H9 (cell line): ENCODE measurements at regions not wholly inside any gene's neighbourhood (a gene's known extent, or its start where the extent isn't known, plus 50 kb on each side); places are given as distances from the start of the nearest gene placed in this dataset.

ENCODE experiments used
- DNase-seq: peaks from one replicate; pipeline ENCODE4 v3.0.0-alpha.2; 2017
- H2AFZ ChIP-seq: one replicate; pipeline ENCODE4 v1.6.1; 2013; ENCODE audit warnings: mild to moderate bottlenecking, low read length, control low read depth, moderate library complexity
- H2AK5ac ChIP-seq: 2 replicates; pipeline ENCODE4 v1.6.1; 2013; ENCODE audit warnings: low read length, control low read depth, mixed read lengths; ENCODE audit not compliant: insufficient read length
- H2BK120ac ChIP-seq: one replicate; pipeline ENCODE4 v1.6.1; 2013; ENCODE audit warnings: low read depth, mild to moderate bottlenecking, low read length, control low read depth, inconsistent platforms; ENCODE audit not compliant: poor library complexity, severe bottlenecking
- H2BK12ac ChIP-seq: 2 replicates; pipeline ENCODE4 v1.6.1; 2013; ENCODE audit warnings: low read length, control low read depth, mixed read lengths, low read depth; ENCODE audit not compliant: insufficient read length
- H2BK15ac ChIP-seq: 2 replicates; pipeline ENCODE4 v1.6.1; 2013; ENCODE audit warnings: low read depth, low read length, control low read depth
- H2BK20ac ChIP-seq: one replicate; pipeline ENCODE4 v1.6.1; 2013; ENCODE audit warnings: low read depth, mild to moderate bottlenecking, low read length, control low read depth, inconsistent platforms; ENCODE audit not compliant: poor library complexity, severe bottlenecking
- H2BK5ac ChIP-seq: 2 replicates; pipeline ENCODE4 v1.6.1; 2013; ENCODE audit warnings: low read length, control low read depth, mixed read lengths; ENCODE audit not compliant: insufficient read length
- H3K14ac ChIP-seq: 2 replicates; pipeline ENCODE4 v1.6.1; 2013; ENCODE audit warnings: low read length, control low read depth; ENCODE audit not compliant: insufficient read depth
- H3K18ac ChIP-seq: 2 replicates; pipeline ENCODE4 v1.6.1; 2013; ENCODE audit warnings: low read depth, mild to moderate bottlenecking, mixed read lengths, low read length, control low read depth; ENCODE audit not compliant: insufficient read length
- H3K23ac ChIP-seq: 2 replicates; pipeline ENCODE4 v1.6.1; 2013; ENCODE audit warnings: low read length, control low read depth, mixed read lengths, low read depth; ENCODE audit not compliant: insufficient read length
- H3K23me2 ChIP-seq: 2 replicates; pipeline ENCODE4 v1.6.1; 2013; ENCODE audit warnings: low read depth, mild to moderate bottlenecking, mixed read lengths, low read length, control low read depth; ENCODE audit not compliant: insufficient read length, poor library complexity, severe bottlenecking
- H3K27ac ChIP-seq: 2 replicates; pipeline ENCODE4 v1.5.1; 2013; ENCODE audit warnings: low read length, control low read depth, mixed read lengths, low read depth; ENCODE audit not compliant: insufficient read length
- H3K27me3 ChIP-seq: 2 replicates; pipeline ENCODE4 v1.6.1; 2013; ENCODE audit warnings: low read length, control low read depth, inconsistent platforms; ENCODE audit not compliant: insufficient read depth
- H3K4ac ChIP-seq: 2 replicates; pipeline ENCODE4 v1.6.1; 2013; ENCODE audit warnings: low read depth, mild to moderate bottlenecking, control low read depth, inconsistent platforms, low read length, moderate library complexity
- H3K4me1 ChIP-seq: 2 replicates; pipeline ENCODE4 v1.6.1; 2013; ENCODE audit warnings: low read length, control low read depth, inconsistent platforms; ENCODE audit not compliant: insufficient read depth
- H3K4me2 ChIP-seq: 2 replicates; pipeline ENCODE4 v1.6.1; 2013; ENCODE audit warnings: low read length, control low read depth, mixed read lengths; ENCODE audit not compliant: insufficient read length, insufficient read depth
- H3K56ac ChIP-seq: 2 replicates; pipeline ENCODE4 v1.6.1; 2013; ENCODE audit warnings: low read depth, mild to moderate bottlenecking, mixed read lengths, low read length, control low read depth; ENCODE audit not compliant: insufficient read length
- H3K79me1 ChIP-seq: 2 replicates; pipeline ENCODE4 v1.6.1; 2013; ENCODE audit warnings: low read depth, mild to moderate bottlenecking, moderate library complexity, low read length, control low read depth, inconsistent platforms; ENCODE audit not compliant: insufficient read depth, poor library complexity, severe bottlenecking
- H3K79me2 ChIP-seq: 2 replicates; pipeline ENCODE4 v1.6.1; 2013; ENCODE audit warnings: low read length, control low read depth, inconsistent platforms; ENCODE audit not compliant: insufficient read depth
- H3K9ac ChIP-seq: 2 replicates; pipeline ENCODE4 v1.6.1; 2013; ENCODE audit warnings: low read length, control low read depth, mixed read lengths; ENCODE audit not compliant: insufficient read length; ENCODE audit errors: extremely low read depth
- H3K9me3 ChIP-seq: one replicate; pipeline ENCODE4 v1.6.1; 2013; ENCODE audit warnings: low read depth, low read length, inconsistent platforms; ENCODE audit not compliant: control insufficient read depth
- H3T11ph ChIP-seq: one replicate; pipeline ENCODE4 v1.6.1; 2013; ENCODE audit warnings: mild to moderate bottlenecking, low read length, control low read depth, inconsistent platforms
- H4K20me1 ChIP-seq: one replicate; pipeline ENCODE4 v1.6.1; 2013; ENCODE audit not compliant: control insufficient read depth, insufficient read length, insufficient read depth
- H4K5ac ChIP-seq: 2 replicates; pipeline ENCODE4 v1.6.1; 2013; ENCODE audit warnings: low read depth, mild to moderate bottlenecking, mixed read lengths, low read length, control low read depth; ENCODE audit not compliant: insufficient read length
- H4K8ac ChIP-seq: replicated peaks from 2 replicates; pipeline ENCODE4 v1.6.1; 2013; ENCODE audit warnings: low read length, control low read depth, mixed read lengths, low read depth; ENCODE audit not compliant: insufficient read length
- H4K91ac ChIP-seq: 2 replicates; pipeline ENCODE4 v1.6.1; 2013; ENCODE audit warnings: low read depth, mild to moderate bottlenecking, moderate library complexity, mixed read lengths, low read length, control low read depth; ENCODE audit not compliant: insufficient read length
- H3K27ac Mint-ChIP-seq, 3 experiments: 2 replicates in 2 of 3; 3 replicates in 1 of 3; pipeline ENCODE4 v1.8.0; 2020 to 2021; ENCODE audit warnings: mixed read lengths in 3 of 3, mild to moderate bottlenecking in 1 of 3, moderate library complexity in 1 of 3
- H3K27me3 Mint-ChIP-seq: 2 replicates; pipeline ENCODE4 v1.8.0; 2021; ENCODE audit warnings: low read depth, mild to moderate bottlenecking, moderate library complexity, mixed read lengths
- H3K36me3 Mint-ChIP-seq, 3 experiments: 2 replicates in 2 of 3; 3 replicates in 1 of 3; pipeline ENCODE4 v1.8.0; 2020 to 2021; ENCODE audit warnings: low read depth in 3 of 3, mixed read lengths in 3 of 3; ENCODE audit not compliant: insufficient read depth in 1 of 3
- H3K4me1 Mint-ChIP-seq, 2 experiments: 2 replicates each; pipeline ENCODE4 v1.8.0; 2020; ENCODE audit warnings: mixed read lengths in 2 of 2
- H3K4me3 Mint-ChIP-seq, 2 experiments: 2 replicates in 1 of 2; 3 replicates in 1 of 2; pipeline ENCODE4 v1.8.0; 2020 to 2021; ENCODE audit warnings: mild to moderate bottlenecking in 2 of 2, mixed read lengths in 2 of 2, moderate library complexity in 1 of 2
- H3K9me3 Mint-ChIP-seq, 2 experiments: 2 replicates in 1 of 2; 3 replicates in 1 of 2; pipeline ENCODE4 v1.8.0; 2020; ENCODE audit warnings: mild to moderate bottlenecking in 2 of 2, mixed read lengths in 2 of 2, moderate library complexity in 1 of 2
- CTCF ChIP-seq: fragments of 200-600 bp; sonication (generic); conservative IDR thresholded peaks from 3 replicates; pipeline ENCODE4 v1.8.0; 2021; ENCODE audit warnings: antibody characterized with exemption, mild to moderate bottlenecking
- WGBS: extraction: QIAGEN DNeasy Blood & Tissue Kit; methylation state at CpG from one replicate; pipeline ENCODE4 v1.1.7; 2013; ENCODE audit warnings: missing lambda C conversion rate, low lambda C conversion rate, mixed read lengths; ENCODE audit not compliant: insufficient read length; ENCODE audit errors: extremely low coverage; 5-methylcytosine and 5-hydroxymethylcytosine counted together

DNA sequence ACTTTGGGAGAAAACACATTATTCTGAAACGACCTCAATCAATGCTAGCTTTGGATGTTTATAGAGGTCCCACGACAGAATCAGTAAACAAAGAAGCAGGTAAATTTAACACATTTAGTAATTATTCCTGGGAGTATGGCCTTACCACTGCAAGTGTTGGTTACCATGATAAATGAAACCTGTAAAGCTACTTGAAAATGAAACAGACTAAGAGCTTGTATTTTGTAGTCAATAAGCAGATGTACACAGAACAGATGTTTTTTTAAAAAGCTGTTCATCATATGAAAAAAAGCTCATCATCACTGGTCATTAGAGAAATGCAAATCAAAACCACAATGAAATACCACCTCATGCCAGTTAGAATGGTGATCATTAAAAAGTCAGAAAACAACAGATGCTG is 295.3 kb upstream of the XYLT1 start:
- H4K91ac ChIP-seq = no peak overlapping the region
- H3K23ac ChIP-seq = no peak overlapping the region
- no peak overlapping the region for H3K14ac ChIP-seq
- no peaks in the 10 kb centered on the region for H3K23me2 ChIP-seq
- H2BK12ac ChIP-seq = no peak overlapping the region
- no peak overlapping the region for H3K18ac ChIP-seq
- no CpG with 5 or more reads among the region's 2 CpGs for whole genome bisulfite sequencing
- H2AFZ ChIP-seq = no peak overlapping the region
- H3K4ac ChIP-seq = no peak overlapping the region
- no peak overlapping the region for H3K9ac ChIP-seq
- H3K4me3 Mint-ChIP-seq = no peak overlapping the region
- no peak overlapping the region for H2BK20ac ChIP-seq
- H2BK5ac ChIP-seq = no peak overlapping the region
- TF ChIP-seq CTCF = no peak
- H2BK15ac ChIP-seq = no peak overlapping the region
- no peaks in the 10 kb centered on the region for H3K79me1 ChIP-seq
- no peaks in the 10 kb centered on the region for H3K9me3 ChIP-seq
- H3K9me3 Mint-ChIP-seq = peaks cover 2 to 5% of the 10 kb centered on the region in 2 experiments; a peak in 4 of 5 replicates
- H3K27ac Mint-ChIP-seq = no peak overlapping the region
- no peak overlapping the region for H3T11ph ChIP-seq
- no peaks in the 10 kb centered on the region for H3K4me1 ChIP-seq
- no peaks in the 10 kb centered on the region for H3K27me3 Mint-ChIP-seq
- peaks cover 5% of the 10 kb centered on the region in 2 experiments for H3K4me1 Mint-ChIP-seq
- no peak overlapping the region for H3K4me2 ChIP-seq
- no peaks in the 10 kb centered on the region for H3K27me3 ChIP-seq
- H4K8ac ChIP-seq = no peak overlapping the region
- no peak overlapping the region for H4K5ac ChIP-seq
- H3K56ac ChIP-seq = no peak overlapping the region
- no peak overlapping the region for H3K27ac ChIP-seq
- no peak overlapping the region for H2BK120ac ChIP-seq
- H3K79me2 ChIP-seq = no peaks in the 10 kb centered on the region
- no peak overlapping the region for H2AK5ac ChIP-seq
- DNase-seq = no peak
- peaks cover 0 to 6% (median 5%) of the 10 kb centered on the region in 3 experiments; a peak in 4 of 7 replicates for H3K36me3 Mint-ChIP-seq
- H4K20me1 ChIP-seq = no peaks in the 10 kb centered on the region
